Spleen (tissue), 11 donors: ENCODE measurements at regions not wholly inside any gene's neighbourhood (a gene's known extent, or its start where the extent isn't known, plus 50 kb on each side); places are given as distances from the start of the nearest gene placed in this dataset.

Source experiments
- DNase-seq: peaks from one replicate; pipeline ENCODE4 v3.0.0-alpha.2; 2020
- H3K27ac ChIP-seq, 8 donors: fragments of 200-600 bp; sonication (generic) in 7 of 8; 1 replicate in 4 of 8; 2 replicates in 4 of 8; pipeline versions ENCODE4 v1.5.0 to v1.8.0; 2016 to 2021; ENCODE audit warnings: inconsistent platforms in 4 of 8, mild to moderate bottlenecking in 4 of 8, moderate library complexity in 1 of 8
- H3K27me3 ChIP-seq, 7 donors: fragments of 200-600 bp; sonication (generic) in 6 of 7; replicated peaks in 1 of 7; 1 replicate in 4 of 7; 2 replicates in 3 of 7; pipeline versions ENCODE4 v1.5.0 to v1.8.0; 2016 to 2021; ENCODE audit warnings: inconsistent platforms in 3 of 7, mild to moderate bottlenecking in 1 of 7
- H3K36me3 ChIP-seq, 6 donors: fragments of 200-600 bp; sonication (generic) in 5 of 6; 1 replicate in 4 of 6; 2 replicates in 2 of 6; pipeline versions ENCODE4 v1.5.0 to v1.8.0; 2016 to 2021; ENCODE audit warnings: inconsistent platforms in 2 of 6
- H3K4me1 ChIP-seq, 6 donors: fragments of 200-600 bp; sonication (generic) in 5 of 6; 1 replicate in 3 of 6; 2 replicates in 3 of 6; pipeline versions ENCODE4 v1.5.0 to v1.8.0; 2016 to 2021; ENCODE audit warnings: inconsistent platforms in 3 of 6
- H3K4me3 ChIP-seq, 8 donors: fragments of 200-600 bp; sonication (generic) in 7 of 8; 1 replicate in 4 of 8; 2 replicates in 4 of 8; pipeline versions ENCODE4 v1.5.0 to v1.8.0; 2016 to 2021; ENCODE audit warnings: inconsistent platforms in 4 of 8, mild to moderate bottlenecking in 4 of 8, moderate library complexity in 2 of 8
- H3K9me3 ChIP-seq, 8 donors: fragments of 200-600 bp; sonication (generic) in 7 of 8; 1 replicate in 4 of 8; 2 replicates in 4 of 8; pipeline versions ENCODE4 v1.5.0 to v1.8.0; 2016 to 2021; ENCODE audit warnings: inconsistent platforms in 4 of 8
- POLR2A ChIP-seq, 3 donors: fragments of 450-650 bp; IDR thresholded peaks; one replicate each; pipeline ENCODE4 v1.5.1; 2017; ENCODE audit warnings: antibody characterized with exemption in 3 of 3, mild to moderate bottlenecking in 1 of 3
- POLR2AphosphoS5 ChIP-seq, 3 donors: sonication (generic); formaldehyde crosslinking; IDR thresholded peaks; one replicate each; pipeline ENCODE4 v1.5.1; 2017; ENCODE audit warnings: antibody characterized with exemption in 3 of 3
- WGBS, 5 donors: extraction: QIAGEN DNeasy Blood & Tissue Kit in 3 of 5; methylation state at CpG; one replicate each; pipeline versions ENCODE4 v1.1.5 to v1.1.7; 2013 to 2018; 5-methylcytosine and 5-hydroxymethylcytosine counted together
- intact Hi-C: fragments of 100-400 bp; cut with DNase I; formaldehyde crosslinking; loops from one replicate; pipeline ENCODE4 v1.15.0; 2023; ENCODE audit warnings: low total_unique reads
- TF ChIP-seq, protein P1 (sequence below), 11 experiments: fragments of 200-600 bp in 7 of 11; fragments of 450-650 bp in 4 of 11; sonication (generic) in 4 of 11; IDR thresholded peaks in 8 of 11; conservative IDR thresholded peaks in 3 of 11; 1 replicate in 7 of 11; 2 replicates in 4 of 11; pipeline versions ENCODE4 v1.4.0 to v1.8.0; 2016 to 2021; ENCODE audit warnings: antibody characterized with exemption in 11 of 11, inconsistent platforms in 4 of 11, mild to moderate bottlenecking in 1 of 11
- donor health status: healthy with polysubstance abuse.
- donor health status: DM: no; HTN: no; CAD: no; lungs with moderate emphysema.
- donor health status: DM: no; HTN: no; CAD: no.
- donor health status: Bipolar disorder and iron deficiency.
- donor health status: healthy.
- donor health status: DM: no; HTN: no; CAD: no.
- donor health status: DM: yes; HTN: yes; CAD: no.

DNA sequence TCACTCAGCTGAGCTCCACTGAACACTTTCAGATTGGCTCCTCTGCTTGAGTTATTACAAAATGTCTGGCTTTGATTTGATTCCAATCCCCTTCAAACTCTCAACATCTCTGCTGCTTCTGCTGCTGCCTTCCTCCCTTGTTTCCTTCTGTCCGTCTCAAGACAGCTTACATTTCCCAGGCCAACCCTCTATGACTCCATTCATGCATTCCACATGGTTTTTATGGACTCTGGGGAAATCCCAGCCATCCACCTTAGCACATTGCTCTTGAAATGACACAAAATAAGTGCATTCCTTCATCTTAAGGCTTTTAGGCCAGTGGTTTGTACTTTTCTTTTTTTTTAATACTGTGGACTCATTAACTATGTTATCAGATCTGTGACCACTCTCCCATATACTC lies 68.5 kb upstream of the TMEM164 start:
- intact Hi-C loops, result no loop called here
- no peaks in the 10 kb centered on the region for H3K36me3 ChIP-seq
- TF ChIP-seq, protein P1, sequence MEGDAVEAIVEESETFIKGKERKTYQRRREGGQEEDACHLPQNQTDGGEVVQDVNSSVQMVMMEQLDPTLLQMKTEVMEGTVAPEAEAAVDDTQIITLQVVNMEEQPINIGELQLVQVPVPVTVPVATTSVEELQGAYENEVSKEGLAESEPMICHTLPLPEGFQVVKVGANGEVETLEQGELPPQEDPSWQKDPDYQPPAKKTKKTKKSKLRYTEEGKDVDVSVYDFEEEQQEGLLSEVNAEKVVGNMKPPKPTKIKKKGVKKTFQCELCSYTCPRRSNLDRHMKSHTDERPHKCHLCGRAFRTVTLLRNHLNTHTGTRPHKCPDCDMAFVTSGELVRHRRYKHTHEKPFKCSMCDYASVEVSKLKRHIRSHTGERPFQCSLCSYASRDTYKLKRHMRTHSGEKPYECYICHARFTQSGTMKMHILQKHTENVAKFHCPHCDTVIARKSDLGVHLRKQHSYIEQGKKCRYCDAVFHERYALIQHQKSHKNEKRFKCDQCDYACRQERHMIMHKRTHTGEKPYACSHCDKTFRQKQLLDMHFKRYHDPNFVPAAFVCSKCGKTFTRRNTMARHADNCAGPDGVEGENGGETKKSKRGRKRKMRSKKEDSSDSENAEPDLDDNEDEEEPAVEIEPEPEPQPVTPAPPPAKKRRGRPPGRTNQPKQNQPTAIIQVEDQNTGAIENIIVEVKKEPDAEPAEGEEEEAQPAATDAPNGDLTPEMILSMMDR (IDR thresholded peaks at IDR 0.05 in 8 of 11, conservative IDR thresholded peaks at IDR 0.05 in 3 of 11), result no peak
- no peak for TF ChIP-seq POLR2A (IDR thresholded peaks at IDR 0.05)
- no peak for TF ChIP-seq POLR2AphosphoS5 (IDR thresholded peaks at IDR 0.05)
- no peak overlapping the region for H3K27ac ChIP-seq
- peaks cover 0 to 4% (median 0%) of the 10 kb centered on the region in 7 donors for H3K27me3 ChIP-seq
- no peaks in the 10 kb centered on the region for H3K4me1 ChIP-seq
- H3K4me3 ChIP-seq, result no peak overlapping the region
- WGBS, 5 donors, result 35 to 92% (median 65%) methylated on average over 1 of the region's 1 CpG
- DNase-seq, result no peak
- H3K9me3 ChIP-seq, result no peaks in the 10 kb centered on the region

DNA sequence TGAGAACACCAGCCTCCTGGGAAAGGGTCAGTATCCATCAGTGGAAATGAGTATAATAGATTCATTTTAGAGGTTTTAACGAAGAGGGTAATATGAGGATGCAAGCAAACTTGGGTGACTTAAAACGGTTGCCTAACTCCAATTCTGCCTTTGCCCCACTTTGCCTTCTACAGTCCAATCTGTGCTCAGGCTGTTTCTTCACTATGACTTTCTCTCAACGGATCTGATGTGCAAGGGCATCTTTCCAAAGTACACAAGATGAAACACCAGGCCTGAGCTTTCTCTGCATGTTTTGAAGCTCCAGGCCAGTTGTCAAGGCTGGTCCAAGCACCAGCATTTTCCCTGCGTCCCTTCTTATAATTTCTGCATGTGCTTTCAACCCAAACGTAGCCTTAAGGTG lies 68.0 kb upstream of the TMEM164 start:
- peaks cover 0 to 4% (median 0%) of the 10 kb centered on the region in 7 donors for H3K27me3 ChIP-seq

DNA sequence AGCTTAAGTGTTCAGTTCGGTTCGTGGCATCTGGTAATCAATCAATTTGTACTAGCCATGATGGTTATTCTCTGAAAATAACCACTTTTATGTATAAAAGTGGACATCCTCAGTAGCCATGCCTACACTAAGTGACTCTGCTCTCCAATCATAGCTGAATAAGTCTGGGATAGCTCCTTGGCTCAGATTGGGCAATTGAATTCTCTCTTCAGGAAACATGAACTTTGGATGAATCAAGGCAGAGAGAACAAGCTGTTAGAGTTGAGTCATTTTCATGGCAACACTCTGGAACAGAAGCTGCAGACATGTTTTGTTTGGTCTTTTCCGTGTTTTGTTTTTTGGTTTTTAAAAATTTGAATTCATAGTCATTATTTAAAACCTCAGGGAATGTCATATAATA lies 66.8 kb upstream of the TMEM164 start:
- 60 to 95% (median 90%) methylated on average over 3 of the region's 3 CpGs for WGBS, 5 donors
- H3K9me3 ChIP-seq, result no peaks in the 10 kb centered on the region
- no peaks in the 10 kb centered on the region for H3K4me1 ChIP-seq
- no peak overlapping the region for H3K4me3 ChIP-seq
- peaks cover 0 to 4% (median 0%) of the 10 kb centered on the region in 7 donors for H3K27me3 ChIP-seq
- DNase-seq, result no peak
- no peaks in the 10 kb centered on the region for H3K36me3 ChIP-seq
- no peak overlapping the region for H3K27ac ChIP-seq
- no peak for TF ChIP-seq POLR2AphosphoS5 (IDR thresholded peaks at IDR 0.05)
- no peak for TF ChIP-seq POLR2A (IDR thresholded peaks at IDR 0.05)
- TF ChIP-seq, protein P1 (IDR thresholded peaks at IDR 0.05 in 8 of 11, conservative IDR thresholded peaks at IDR 0.05 in 3 of 11), result no peak
- intact Hi-C loops, result no loop called here

More for the DNA sequence above, 68.0 kb upstream of the TMEM164 start:
- intact Hi-C loops, result no loop called here
- WGBS, 5 donors, result 43 to 92% (median 83%) methylated on average over 5 of the region's 5 CpGs
- Histone ChIP-seq H3K4me3 (no peak overlapping the region), H3K36me3 (no peaks in the 10 kb centered on the region), H3K9me3 (no peaks in the 10 kb centered on the region), H3K27ac (no peak overlapping the region), H3K4me1 (no peaks in the 10 kb centered on the region)
- DNase-seq, result no peak
- no peak for TF ChIP-seq POLR2AphosphoS5 (IDR thresholded peaks at IDR 0.05)

DNA sequence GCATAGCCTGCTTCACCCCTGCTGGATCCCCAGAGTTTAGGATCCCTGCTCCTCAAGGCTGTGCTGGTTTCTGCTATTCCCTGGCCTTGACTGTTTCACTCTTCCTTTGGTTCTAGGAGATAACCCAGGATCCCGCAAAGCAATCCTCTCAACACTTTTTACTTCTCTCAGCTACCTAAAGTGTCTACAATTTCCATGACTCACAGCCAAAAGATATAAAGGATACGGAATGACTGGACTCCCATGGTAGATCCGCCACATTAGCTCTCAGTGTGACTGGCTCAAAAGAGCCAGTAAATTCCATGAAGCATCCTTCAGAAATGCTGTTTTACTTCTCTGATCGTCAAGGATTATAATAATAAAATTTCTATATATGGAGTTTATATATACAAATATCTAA lies 66.3 kb upstream of the TMEM164 start:
- Histone ChIP-seq H3K27me3 (peaks cover 0 to 4% (median 0%) of the 10 kb centered on the region in 7 donors), H3K4me1 (no peaks in the 10 kb centered on the region), H3K27ac (no peak overlapping the region), H3K9me3 (no peaks in the 10 kb centered on the region), H3K36me3 (no peaks in the 10 kb centered on the region), H3K4me3 (no peak overlapping the region)
- no peak for DNase-seq
- intact Hi-C loops, result no loop called here
- TF ChIP-seq POLR2AphosphoS5 (IDR thresholded peaks at IDR 0.05), result no peak
- TF ChIP-seq, protein P1 (IDR thresholded peaks at IDR 0.05 in 8 of 11, conservative IDR thresholded peaks at IDR 0.05 in 3 of 11), result no peak
- no peak for TF ChIP-seq POLR2A (IDR thresholded peaks at IDR 0.05)
- WGBS, 5 donors, result 80 to 98% (median 91%) methylated on average over 4 of the region's 4 CpGs

DNA sequence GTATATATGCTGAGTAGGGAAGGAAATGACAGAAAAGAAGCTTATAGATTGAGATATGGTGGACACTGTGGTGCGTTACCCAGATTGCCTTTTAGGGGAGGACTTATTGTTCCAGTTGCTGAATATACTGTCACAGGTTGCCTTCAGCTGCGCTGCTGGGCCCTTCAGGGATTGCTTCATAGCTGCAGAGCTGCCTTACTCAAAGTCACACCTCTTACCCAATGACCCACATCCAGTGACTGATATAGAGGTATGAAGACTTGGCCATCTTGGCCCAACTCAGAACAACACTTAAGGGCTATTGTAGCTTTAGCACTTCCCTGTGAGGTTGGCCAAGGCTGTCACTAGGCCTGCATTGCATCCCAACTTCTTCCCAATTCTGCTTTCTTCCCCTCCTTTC lies 63.4 kb upstream of the TMEM164 start:
- intact Hi-C loops, result no loop called here
- no peaks in the 10 kb centered on the region for H3K9me3 ChIP-seq
- no peak for DNase-seq
- H3K27me3 ChIP-seq, result peaks cover 0 to 4% (median 0%) of the 10 kb centered on the region in 7 donors
- TF ChIP-seq POLR2AphosphoS5 (IDR thresholded peaks at IDR 0.05) (no peak), POLR2A (IDR thresholded peaks at IDR 0.05) (no peak)
- TF ChIP-seq, protein P1 (IDR thresholded peaks at IDR 0.05 in 8 of 11, conservative IDR thresholded peaks at IDR 0.05 in 3 of 11), result no peak
- H3K27ac ChIP-seq, result no peak overlapping the region
- 70 to 100% (median 82%) methylated on average over 2 of the region's 2 CpGs for WGBS, 5 donors
- no peak overlapping the region for H3K4me3 ChIP-seq
- H3K36me3 ChIP-seq, result no peaks in the 10 kb centered on the region
- H3K4me1 ChIP-seq, result no peaks in the 10 kb centered on the region
